DOHH2 (cell line): ENCODE measurements at regions not wholly inside any gene's neighbourhood (a gene's known extent, or its start where the extent isn't known, plus 50 kb on each side); places are given as distances from the start of the nearest gene placed in this dataset.
"Not testable (repeated sequence)": the region's sequence is repeated elsewhere in the genome, so short reads cannot be mapped to it uniquely, and the experiment has no call there.

Source experiments
- CTCF ChIP-seq: fragments of 200-600 bp; sonication (generic); IDR thresholded peaks from one replicate; pipeline ENCODE4 v1.5.1; 2014; ENCODE audit warnings: antibody characterized with exemption, mild to moderate bottlenecking, low read depth, low read length; ENCODE audit not compliant: poor library complexity, severe bottlenecking
- EZH2phosphoT487 ChIP-seq: fragments of 200-600 bp; sonication (generic); IDR thresholded peaks from 2 replicates; pipeline ENCODE4 v1.6.1; 2017; ENCODE audit warnings: borderline replicate concordance, mild to moderate bottlenecking, antibody characterized with exemption, low read length, moderate library complexity, mixed read lengths

DNA sequence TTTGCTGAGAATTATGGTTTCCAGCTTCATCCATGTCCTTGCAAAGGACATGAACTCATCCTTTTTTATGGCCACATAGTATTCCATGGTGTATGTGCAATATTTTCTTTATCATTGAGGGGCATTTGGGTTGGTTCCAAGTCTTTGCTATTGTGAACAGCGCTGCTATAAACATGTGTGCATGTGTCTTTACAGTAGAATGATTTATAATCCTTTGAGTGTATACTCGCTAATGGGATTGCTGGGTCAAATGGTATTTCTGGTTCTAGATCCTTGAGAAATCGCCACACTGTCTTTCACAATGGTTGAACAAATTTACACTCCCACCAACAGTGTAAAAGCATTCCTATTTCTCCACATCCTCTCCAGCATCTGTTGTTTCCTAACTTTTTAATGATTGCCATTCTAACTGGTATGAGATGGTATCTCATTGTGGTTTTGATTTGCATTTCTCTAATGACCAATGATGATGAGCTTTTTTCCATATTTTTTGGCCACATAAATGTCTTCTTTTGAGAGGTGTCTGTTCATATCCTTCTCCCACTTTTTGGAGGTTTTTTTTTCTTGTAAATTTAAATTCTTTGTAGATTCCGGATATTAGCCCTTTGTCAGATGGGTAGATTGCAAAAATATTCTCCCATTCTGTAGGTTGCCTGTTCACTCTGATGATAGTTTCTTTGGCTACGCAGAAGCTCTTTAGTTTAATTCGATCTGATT is 180.1 kb downstream of the PLPPR4 start:
- TF ChIP-seq CTCF, EZH2phosphoT487: not testable (repeated sequence)
